ENCODE measurements at regions not wholly inside any gene's neighbourhood (a gene's known extent, or its start where the extent isn't known, plus 50 kb on each side); places are given as distances from the start of the nearest gene placed in this dataset.
A peak's percentile ranks its signal among the peaks of the same experiment; 100 is the strongest.

DNA sequence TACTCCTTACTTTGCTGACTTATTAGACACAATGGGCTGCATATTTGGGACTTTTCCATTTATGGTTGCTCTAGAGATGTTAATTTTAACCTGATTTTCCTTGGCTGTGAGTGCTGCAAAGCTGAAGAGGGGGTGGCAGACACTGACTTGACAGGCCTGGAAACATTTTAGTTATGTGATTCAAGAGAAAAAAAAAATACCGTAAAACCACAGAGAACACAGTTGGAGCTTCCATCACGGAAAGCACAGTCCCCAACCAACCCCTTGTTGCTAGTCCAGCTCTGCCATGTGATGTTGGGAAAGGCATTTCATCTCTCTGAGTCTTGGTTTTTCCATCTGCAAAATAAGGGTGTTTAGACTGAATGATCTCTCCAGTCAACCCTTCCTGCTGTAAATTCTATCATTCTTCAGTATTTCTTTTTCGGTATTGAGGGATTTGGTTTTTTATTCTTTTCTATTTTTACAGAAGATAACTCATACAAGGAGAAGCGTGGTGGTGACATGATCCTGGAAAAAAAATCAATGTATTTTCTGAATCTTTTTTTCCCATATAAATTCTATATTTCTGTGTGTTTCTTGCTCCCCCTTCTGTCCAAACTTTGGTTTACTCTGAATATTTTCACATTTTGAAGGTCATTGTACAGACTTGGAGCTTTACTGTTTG, 246.1 kb downstream of the REEP3 start:
- FAIRE-seq (no peak), DNase-seq (ENCODE audit: insufficient read length, low spot score) (no peak)
- TF ChIP-seq, protein P1, sequence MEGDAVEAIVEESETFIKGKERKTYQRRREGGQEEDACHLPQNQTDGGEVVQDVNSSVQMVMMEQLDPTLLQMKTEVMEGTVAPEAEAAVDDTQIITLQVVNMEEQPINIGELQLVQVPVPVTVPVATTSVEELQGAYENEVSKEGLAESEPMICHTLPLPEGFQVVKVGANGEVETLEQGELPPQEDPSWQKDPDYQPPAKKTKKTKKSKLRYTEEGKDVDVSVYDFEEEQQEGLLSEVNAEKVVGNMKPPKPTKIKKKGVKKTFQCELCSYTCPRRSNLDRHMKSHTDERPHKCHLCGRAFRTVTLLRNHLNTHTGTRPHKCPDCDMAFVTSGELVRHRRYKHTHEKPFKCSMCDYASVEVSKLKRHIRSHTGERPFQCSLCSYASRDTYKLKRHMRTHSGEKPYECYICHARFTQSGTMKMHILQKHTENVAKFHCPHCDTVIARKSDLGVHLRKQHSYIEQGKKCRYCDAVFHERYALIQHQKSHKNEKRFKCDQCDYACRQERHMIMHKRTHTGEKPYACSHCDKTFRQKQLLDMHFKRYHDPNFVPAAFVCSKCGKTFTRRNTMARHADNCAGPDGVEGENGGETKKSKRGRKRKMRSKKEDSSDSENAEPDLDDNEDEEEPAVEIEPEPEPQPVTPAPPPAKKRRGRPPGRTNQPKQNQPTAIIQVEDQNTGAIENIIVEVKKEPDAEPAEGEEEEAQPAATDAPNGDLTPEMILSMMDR (IDR thresholded peaks at IDR 0.05; ENCODE audit: insufficient read depth, missing control alignments) = peak; percentile 52

DNA sequence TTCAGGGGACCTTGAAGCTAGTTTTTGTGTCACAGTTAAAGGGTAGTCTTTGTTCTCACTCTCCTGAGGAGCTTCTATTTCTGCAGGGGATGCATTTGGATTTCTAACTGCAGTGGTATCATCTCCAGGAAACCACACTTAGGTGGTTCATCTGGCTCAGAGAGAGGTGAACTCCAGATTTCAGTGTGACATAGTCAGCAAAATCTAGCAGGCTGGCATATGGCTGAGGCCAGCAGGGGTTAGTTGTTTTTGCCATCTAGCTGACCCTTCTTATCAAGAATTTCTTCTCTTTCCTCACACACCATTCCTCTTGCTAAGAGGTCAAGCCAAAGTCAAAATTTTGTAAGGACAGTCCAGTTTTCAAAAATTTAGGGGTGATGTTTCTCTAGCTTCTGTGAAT, 248.2 kb downstream of the REEP3 start:
- FAIRE-seq (no peak), DNase-seq (ENCODE audit: insufficient read length, low spot score) (no peak)
- TF ChIP-seq, protein P1 (IDR thresholded peaks at IDR 0.05; ENCODE audit: insufficient read depth, missing control alignments) = no peak

DNA sequence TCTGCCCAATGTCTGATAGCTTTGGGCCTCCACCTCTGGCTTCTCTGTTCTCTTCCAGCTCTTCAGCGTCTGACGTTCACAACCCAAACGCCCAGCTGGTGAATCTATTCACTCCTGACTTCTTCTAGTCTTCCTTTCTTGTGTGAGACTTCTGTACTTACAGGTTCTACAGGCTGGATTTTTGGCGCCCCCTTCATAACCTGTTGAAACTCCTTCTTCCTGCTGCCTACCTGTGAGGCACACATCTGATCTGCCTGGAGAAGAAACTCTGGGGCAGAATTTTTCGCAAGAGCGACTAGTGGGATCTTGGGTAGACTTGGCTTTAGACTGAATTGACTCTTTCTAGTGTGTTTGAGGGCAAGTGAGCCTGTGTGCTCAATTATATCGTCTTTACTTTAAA, 249.3 kb downstream of the REEP3 start:
- no peak for DNase-seq (ENCODE audit: insufficient read length, low spot score)
- TF ChIP-seq, protein P1 (IDR thresholded peaks at IDR 0.05; ENCODE audit: insufficient read depth, missing control alignments) = no peak
- no peak for FAIRE-seq

DNA sequence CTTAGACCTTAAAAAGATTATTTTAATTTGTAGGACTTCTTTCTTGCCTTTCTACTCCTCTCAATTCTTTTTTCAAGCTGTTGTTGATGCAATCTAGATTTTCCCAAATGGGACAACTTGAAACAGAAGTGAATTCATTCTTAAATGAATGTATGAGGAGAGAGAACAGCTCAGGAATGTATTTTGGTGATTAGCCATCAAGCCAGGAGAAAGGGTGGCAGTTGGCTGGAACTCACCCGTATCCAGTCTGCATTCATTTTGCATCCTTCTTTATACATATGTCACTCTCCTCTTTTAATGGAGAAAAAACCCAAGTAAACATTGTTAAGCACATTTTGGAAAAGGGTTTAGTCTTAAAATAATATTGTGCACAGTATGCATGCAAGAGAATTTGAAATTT, 251.3 kb downstream of the REEP3 start:
- DNase-seq (ENCODE audit: insufficient read length, low spot score) (no peak), FAIRE-seq (no peak)
- TF ChIP-seq, protein P1 (IDR thresholded peaks at IDR 0.05; ENCODE audit: insufficient read depth, missing control alignments) = no peak

DNA sequence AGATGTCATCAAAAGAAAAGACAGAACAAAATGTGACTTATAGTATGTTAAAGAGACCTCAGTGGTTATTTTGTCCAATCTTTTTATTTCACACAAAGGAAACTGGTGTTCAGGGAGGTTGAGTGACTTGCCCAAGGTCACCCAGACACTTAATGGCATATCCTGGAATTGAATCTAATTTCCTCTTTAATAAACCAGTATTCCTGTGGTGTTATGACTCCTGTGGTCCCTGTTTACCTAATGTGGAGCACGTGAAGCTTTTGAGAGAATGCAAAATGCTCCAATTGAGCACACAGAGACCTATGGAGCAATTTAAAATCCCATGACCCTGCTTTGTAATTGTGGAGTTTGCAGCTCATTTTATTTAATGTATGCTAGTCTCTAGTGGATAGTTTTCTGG, 251.9 kb downstream of the REEP3 start:
- FAIRE-seq = no peak
- TF ChIP-seq, protein P1 (IDR thresholded peaks at IDR 0.05; ENCODE audit: insufficient read depth, missing control alignments) = no peak
- DNase-seq (ENCODE audit: insufficient read length, low spot score) = no peak

DNA sequence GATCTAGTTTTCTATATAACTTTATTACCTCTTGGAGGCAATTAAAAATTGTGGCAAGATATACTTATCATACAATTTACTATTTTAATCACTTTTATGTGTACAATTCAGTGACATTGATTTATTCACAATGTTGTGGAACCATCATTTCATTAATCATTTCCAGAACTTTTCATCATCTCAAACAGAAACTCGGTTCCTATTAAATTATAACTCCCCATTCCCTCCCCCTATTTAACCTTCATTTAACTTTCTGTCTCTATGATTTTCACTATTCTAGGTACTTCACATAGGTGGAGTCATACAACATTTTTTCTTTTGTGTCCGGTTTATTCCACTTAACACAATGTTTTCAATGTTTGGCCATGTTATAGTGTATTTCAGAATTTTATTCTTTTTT, 252.8 kb downstream of the REEP3 start:
- DNase-seq (ENCODE audit: insufficient read length, low spot score) (no peak), FAIRE-seq (no peak)
- TF ChIP-seq, protein P1 (IDR thresholded peaks at IDR 0.05; ENCODE audit: insufficient read depth, missing control alignments) = no peak

DNA sequence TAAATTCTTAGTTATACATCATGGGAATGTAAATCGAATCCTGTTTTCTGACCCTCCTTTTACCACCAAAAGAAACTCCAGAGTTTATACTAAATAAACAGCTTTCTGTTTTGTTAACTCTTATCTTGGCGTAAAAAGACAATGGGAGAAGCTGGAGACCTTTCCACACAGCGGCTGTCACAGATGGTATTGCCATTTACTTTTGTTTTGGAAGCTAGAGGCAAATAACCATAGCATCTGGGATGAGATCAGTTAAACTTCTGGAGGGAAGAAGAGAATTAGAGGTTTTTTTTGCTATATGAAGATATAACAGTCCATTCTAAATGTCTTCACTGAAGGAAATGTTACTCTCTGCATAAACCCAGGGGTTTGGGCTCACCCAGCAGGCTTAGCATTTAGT, 258.9 kb downstream of the REEP3 start:
- no peak for FAIRE-seq
- TF ChIP-seq, protein P1 (IDR thresholded peaks at IDR 0.05; ENCODE audit: insufficient read depth, missing control alignments) = no peak

More for the DNA sequence above, 258.9 kb downstream of the REEP3 start:
- no peak for DNase-seq (ENCODE audit: insufficient read length, low spot score)

All from D721Med (cell line).